ENCODE measurements at regions not wholly inside any gene's neighbourhood (a gene's known extent, or its start where the extent isn't known, plus 50 kb on each side); places are given as distances from the start of the nearest gene placed in this dataset.

DNA sequence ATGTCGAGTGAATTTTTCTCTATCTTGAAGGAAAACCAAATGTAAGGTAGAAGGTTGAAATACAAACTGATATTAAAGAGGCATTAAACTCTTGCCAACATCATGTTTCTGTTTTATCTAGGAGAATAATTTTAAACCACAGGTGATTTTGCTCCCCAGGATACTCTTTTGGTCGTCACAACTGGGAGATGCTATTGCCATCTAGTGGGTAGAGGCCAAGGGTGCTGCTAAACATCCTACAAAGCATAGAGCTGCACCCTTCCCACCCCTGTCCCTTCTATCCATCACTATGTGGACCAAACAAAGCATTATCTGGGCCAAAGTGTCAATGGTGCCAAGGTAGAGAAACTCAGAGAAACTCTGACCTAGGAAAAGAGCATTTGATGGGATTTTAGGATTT is 154.6 kb upstream of the MAGEB2 start:
- Mint-ChIP-seq H3K4me1 (ENCODE audit: low read depth, unreplicated experiment) (no peaks in the 10 kb centered on the region), H3K4me3 (ENCODE audit: unreplicated experiment) (no peak overlapping the region), H3K27ac (ENCODE audit: unreplicated experiment) (no peak overlapping the region), H3K9me3 (ENCODE audit: unreplicated experiment) (no peaks in the 10 kb centered on the region), H3K36me3 (ENCODE audit: unreplicated experiment) (no peaks in the 10 kb centered on the region), H3K27me3 (ENCODE audit: unreplicated experiment) (no peaks in the 10 kb centered on the region)
- no peak for DNase-seq
- no peak for TF ChIP-seq CTCF (IDR thresholded peaks at IDR 0.05; ENCODE audit: partially characterized antibody, unreplicated experiment)

DNA sequence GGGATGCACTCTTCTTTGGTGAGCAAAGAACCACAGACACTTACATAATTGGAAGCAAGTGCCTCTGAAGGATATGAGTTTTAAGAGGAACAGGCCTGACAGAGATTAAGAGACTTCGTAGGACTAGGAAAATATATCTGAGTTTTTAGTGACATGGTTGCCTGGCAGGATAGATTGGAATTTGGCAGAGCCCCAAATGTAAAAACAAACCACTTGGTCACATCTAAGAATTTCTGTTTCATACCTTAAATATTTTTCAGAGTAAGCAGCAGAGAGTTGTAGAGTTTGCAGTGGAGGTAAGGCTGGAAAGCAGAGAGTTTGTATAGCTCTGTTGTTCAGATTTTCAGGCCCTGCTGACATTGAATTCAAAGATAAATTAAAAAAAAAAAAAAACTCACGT is 150.1 kb upstream of the MAGEB2 start:
- no peak for TF ChIP-seq CTCF (IDR thresholded peaks at IDR 0.05; ENCODE audit: partially characterized antibody, unreplicated experiment)
- no peak for DNase-seq
- H3K4me3 Mint-ChIP-seq (ENCODE audit: unreplicated experiment): no peak overlapping the region
- H3K4me1 Mint-ChIP-seq (ENCODE audit: low read depth, unreplicated experiment): no peaks in the 10 kb centered on the region
- H3K27ac Mint-ChIP-seq (ENCODE audit: unreplicated experiment): no peak overlapping the region
- H3K27me3 Mint-ChIP-seq (ENCODE audit: unreplicated experiment): no peaks in the 10 kb centered on the region
- H3K36me3 Mint-ChIP-seq (ENCODE audit: unreplicated experiment): no peaks in the 10 kb centered on the region
- H3K9me3 Mint-ChIP-seq (ENCODE audit: unreplicated experiment): no peaks in the 10 kb centered on the region

- H3K27ac Mint-ChIP-seq (ENCODE audit: unreplicated experiment): no peak overlapping the region
- no peak for DNase-seq
- no peaks in the 10 kb centered on the region for H3K27me3 Mint-ChIP-seq (ENCODE audit: unreplicated experiment)
- H3K36me3 Mint-ChIP-seq (ENCODE audit: unreplicated experiment): no peaks in the 10 kb centered on the region
- no peaks in the 10 kb centered on the region for H3K9me3 Mint-ChIP-seq (ENCODE audit: unreplicated experiment)
- no peak for TF ChIP-seq CTCF (IDR thresholded peaks at IDR 0.05; ENCODE audit: partially characterized antibody, unreplicated experiment)
- no peaks in the 10 kb centered on the region for H3K4me1 Mint-ChIP-seq (ENCODE audit: low read depth, unreplicated experiment)
- no peak overlapping the region for H3K4me3 Mint-ChIP-seq (ENCODE audit: unreplicated experiment)
Measured at GRCh38 chrX:30067677-30068076, 147.7 kb upstream of the MAGEB2 start.

DNA sequence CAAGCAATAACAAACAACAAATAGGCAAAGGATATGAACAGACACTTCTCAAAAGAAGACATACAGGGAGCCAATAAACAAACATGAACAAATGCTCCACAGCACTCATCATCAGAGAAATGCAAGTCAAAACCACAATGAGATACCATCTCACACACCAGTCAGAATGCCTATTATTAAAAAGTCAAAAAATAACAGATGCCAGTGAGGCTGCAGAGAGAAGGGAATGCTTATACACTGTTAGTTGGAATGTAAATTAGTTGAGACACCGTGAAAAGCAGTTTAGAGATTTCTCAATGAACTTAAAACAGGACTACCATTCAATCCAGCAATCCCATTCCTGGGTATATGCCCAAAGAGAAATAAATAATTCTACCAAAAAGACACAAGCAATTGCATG is 129.8 kb upstream of the MAGEB2 start:
- Mint-ChIP-seq H3K27ac (ENCODE audit: unreplicated experiment) (no peak overlapping the region), H3K27me3 (ENCODE audit: unreplicated experiment) (no peaks in the 10 kb centered on the region), H3K4me3 (ENCODE audit: unreplicated experiment) (no peak overlapping the region), H3K4me1 (ENCODE audit: low read depth, unreplicated experiment) (no peaks in the 10 kb centered on the region), H3K9me3 (ENCODE audit: unreplicated experiment) (no peaks in the 10 kb centered on the region), H3K36me3 (ENCODE audit: unreplicated experiment) (no peaks in the 10 kb centered on the region)
- DNase-seq: no peak
- no peak for TF ChIP-seq CTCF (IDR thresholded peaks at IDR 0.05; ENCODE audit: partially characterized antibody, unreplicated experiment)

- TF ChIP-seq CTCF (IDR thresholded peaks at IDR 0.05; ENCODE audit: partially characterized antibody, unreplicated experiment): no peak
- no peak for DNase-seq
- Mint-ChIP-seq H3K4me1 (ENCODE audit: low read depth, unreplicated experiment) (no peaks in the 10 kb centered on the region), H3K36me3 (ENCODE audit: unreplicated experiment) (no peaks in the 10 kb centered on the region), H3K4me3 (ENCODE audit: unreplicated experiment) (no peak overlapping the region), H3K27me3 (ENCODE audit: unreplicated experiment) (no peaks in the 10 kb centered on the region), H3K27ac (ENCODE audit: unreplicated experiment) (no peak overlapping the region), H3K9me3 (ENCODE audit: unreplicated experiment) (peaks cover under 1% of the 10 kb centered on the region)
Measured at GRCh38 chrX:30111431-30111830, 103.9 kb upstream of the MAGEB2 start.

Data from glutamatergic neuron (in vitro differentiated cells).